H9 (cell line): ENCODE measurements at regions not wholly inside any gene's neighbourhood (a gene's known extent, or its start where the extent isn't known, plus 50 kb on each side); places are given as distances from the start of the nearest gene placed in this dataset.

ENCODE experiments used
- DNase-seq: peaks from one replicate; pipeline ENCODE4 v3.0.0-alpha.2; 2017
- H2AFZ ChIP-seq: one replicate; pipeline ENCODE4 v1.6.1; 2013; ENCODE audit warnings: mild to moderate bottlenecking, low read length, control low read depth, moderate library complexity
- H2AK5ac ChIP-seq: 2 replicates; pipeline ENCODE4 v1.6.1; 2013; ENCODE audit warnings: low read length, control low read depth, mixed read lengths; ENCODE audit not compliant: insufficient read length
- H2BK120ac ChIP-seq: one replicate; pipeline ENCODE4 v1.6.1; 2013; ENCODE audit warnings: low read depth, mild to moderate bottlenecking, low read length, control low read depth, inconsistent platforms; ENCODE audit not compliant: poor library complexity, severe bottlenecking
- H2BK12ac ChIP-seq: 2 replicates; pipeline ENCODE4 v1.6.1; 2013; ENCODE audit warnings: low read length, control low read depth, mixed read lengths, low read depth; ENCODE audit not compliant: insufficient read length
- H2BK15ac ChIP-seq: 2 replicates; pipeline ENCODE4 v1.6.1; 2013; ENCODE audit warnings: low read depth, low read length, control low read depth
- H2BK20ac ChIP-seq: one replicate; pipeline ENCODE4 v1.6.1; 2013; ENCODE audit warnings: low read depth, mild to moderate bottlenecking, low read length, control low read depth, inconsistent platforms; ENCODE audit not compliant: poor library complexity, severe bottlenecking
- H2BK5ac ChIP-seq: 2 replicates; pipeline ENCODE4 v1.6.1; 2013; ENCODE audit warnings: low read length, control low read depth, mixed read lengths; ENCODE audit not compliant: insufficient read length
- H3K14ac ChIP-seq: 2 replicates; pipeline ENCODE4 v1.6.1; 2013; ENCODE audit warnings: low read length, control low read depth; ENCODE audit not compliant: insufficient read depth
- H3K18ac ChIP-seq: 2 replicates; pipeline ENCODE4 v1.6.1; 2013; ENCODE audit warnings: low read depth, mild to moderate bottlenecking, mixed read lengths, low read length, control low read depth; ENCODE audit not compliant: insufficient read length
- H3K23ac ChIP-seq: 2 replicates; pipeline ENCODE4 v1.6.1; 2013; ENCODE audit warnings: low read length, control low read depth, mixed read lengths, low read depth; ENCODE audit not compliant: insufficient read length
- H3K23me2 ChIP-seq: 2 replicates; pipeline ENCODE4 v1.6.1; 2013; ENCODE audit warnings: low read depth, mild to moderate bottlenecking, mixed read lengths, low read length, control low read depth; ENCODE audit not compliant: insufficient read length, poor library complexity, severe bottlenecking
- H3K27ac ChIP-seq: 2 replicates; pipeline ENCODE4 v1.5.1; 2013; ENCODE audit warnings: low read length, control low read depth, mixed read lengths, low read depth; ENCODE audit not compliant: insufficient read length
- H3K27me3 ChIP-seq: 2 replicates; pipeline ENCODE4 v1.6.1; 2013; ENCODE audit warnings: low read length, control low read depth, inconsistent platforms; ENCODE audit not compliant: insufficient read depth
- H3K4ac ChIP-seq: 2 replicates; pipeline ENCODE4 v1.6.1; 2013; ENCODE audit warnings: low read depth, mild to moderate bottlenecking, control low read depth, inconsistent platforms, low read length, moderate library complexity
- H3K4me1 ChIP-seq: 2 replicates; pipeline ENCODE4 v1.6.1; 2013; ENCODE audit warnings: low read length, control low read depth, inconsistent platforms; ENCODE audit not compliant: insufficient read depth
- H3K4me2 ChIP-seq: 2 replicates; pipeline ENCODE4 v1.6.1; 2013; ENCODE audit warnings: low read length, control low read depth, mixed read lengths; ENCODE audit not compliant: insufficient read length, insufficient read depth
- H3K56ac ChIP-seq: 2 replicates; pipeline ENCODE4 v1.6.1; 2013; ENCODE audit warnings: low read depth, mild to moderate bottlenecking, mixed read lengths, low read length, control low read depth; ENCODE audit not compliant: insufficient read length
- H3K79me1 ChIP-seq: 2 replicates; pipeline ENCODE4 v1.6.1; 2013; ENCODE audit warnings: low read depth, mild to moderate bottlenecking, moderate library complexity, low read length, control low read depth, inconsistent platforms; ENCODE audit not compliant: insufficient read depth, poor library complexity, severe bottlenecking
- H3K79me2 ChIP-seq: 2 replicates; pipeline ENCODE4 v1.6.1; 2013; ENCODE audit warnings: low read length, control low read depth, inconsistent platforms; ENCODE audit not compliant: insufficient read depth
- H3K9ac ChIP-seq: 2 replicates; pipeline ENCODE4 v1.6.1; 2013; ENCODE audit warnings: low read length, control low read depth, mixed read lengths; ENCODE audit not compliant: insufficient read length; ENCODE audit errors: extremely low read depth
- H3K9me3 ChIP-seq: one replicate; pipeline ENCODE4 v1.6.1; 2013; ENCODE audit warnings: low read depth, low read length, inconsistent platforms; ENCODE audit not compliant: control insufficient read depth
- H3T11ph ChIP-seq: one replicate; pipeline ENCODE4 v1.6.1; 2013; ENCODE audit warnings: mild to moderate bottlenecking, low read length, control low read depth, inconsistent platforms
- H4K20me1 ChIP-seq: one replicate; pipeline ENCODE4 v1.6.1; 2013; ENCODE audit not compliant: control insufficient read depth, insufficient read length, insufficient read depth
- H4K5ac ChIP-seq: 2 replicates; pipeline ENCODE4 v1.6.1; 2013; ENCODE audit warnings: low read depth, mild to moderate bottlenecking, mixed read lengths, low read length, control low read depth; ENCODE audit not compliant: insufficient read length
- H4K8ac ChIP-seq: replicated peaks from 2 replicates; pipeline ENCODE4 v1.6.1; 2013; ENCODE audit warnings: low read length, control low read depth, mixed read lengths, low read depth; ENCODE audit not compliant: insufficient read length
- H4K91ac ChIP-seq: 2 replicates; pipeline ENCODE4 v1.6.1; 2013; ENCODE audit warnings: low read depth, mild to moderate bottlenecking, moderate library complexity, mixed read lengths, low read length, control low read depth; ENCODE audit not compliant: insufficient read length
- H3K27ac Mint-ChIP-seq, 3 experiments: 2 replicates in 2 of 3; 3 replicates in 1 of 3; pipeline ENCODE4 v1.8.0; 2020 to 2021; ENCODE audit warnings: mixed read lengths in 3 of 3, mild to moderate bottlenecking in 1 of 3, moderate library complexity in 1 of 3
- H3K27me3 Mint-ChIP-seq: 2 replicates; pipeline ENCODE4 v1.8.0; 2021; ENCODE audit warnings: low read depth, mild to moderate bottlenecking, moderate library complexity, mixed read lengths
- H3K36me3 Mint-ChIP-seq, 3 experiments: 2 replicates in 2 of 3; 3 replicates in 1 of 3; pipeline ENCODE4 v1.8.0; 2020 to 2021; ENCODE audit warnings: low read depth in 3 of 3, mixed read lengths in 3 of 3; ENCODE audit not compliant: insufficient read depth in 1 of 3
- H3K4me1 Mint-ChIP-seq, 2 experiments: 2 replicates each; pipeline ENCODE4 v1.8.0; 2020; ENCODE audit warnings: mixed read lengths in 2 of 2
- H3K4me3 Mint-ChIP-seq, 2 experiments: 2 replicates in 1 of 2; 3 replicates in 1 of 2; pipeline ENCODE4 v1.8.0; 2020 to 2021; ENCODE audit warnings: mild to moderate bottlenecking in 2 of 2, mixed read lengths in 2 of 2, moderate library complexity in 1 of 2
- H3K9me3 Mint-ChIP-seq, 2 experiments: 2 replicates in 1 of 2; 3 replicates in 1 of 2; pipeline ENCODE4 v1.8.0; 2020; ENCODE audit warnings: mild to moderate bottlenecking in 2 of 2, mixed read lengths in 2 of 2, moderate library complexity in 1 of 2
- CTCF ChIP-seq: fragments of 200-600 bp; sonication (generic); conservative IDR thresholded peaks from 3 replicates; pipeline ENCODE4 v1.8.0; 2021; ENCODE audit warnings: antibody characterized with exemption, mild to moderate bottlenecking
- WGBS: extraction: QIAGEN DNeasy Blood & Tissue Kit; methylation state at CpG from one replicate; pipeline ENCODE4 v1.1.7; 2013; ENCODE audit warnings: missing lambda C conversion rate, low lambda C conversion rate, mixed read lengths; ENCODE audit not compliant: insufficient read length; ENCODE audit errors: extremely low coverage; 5-methylcytosine and 5-hydroxymethylcytosine counted together

- H4K91ac ChIP-seq: no peak overlapping the region
- H3K27me3 ChIP-seq: no peaks in the 10 kb centered on the region
- H3K56ac ChIP-seq: no peak overlapping the region
- no peak for TF ChIP-seq CTCF
- H4K5ac ChIP-seq: no peak overlapping the region
- no peak overlapping the region for H2AFZ ChIP-seq
- H2BK15ac ChIP-seq: no peak overlapping the region
- H4K20me1 ChIP-seq: no peaks in the 10 kb centered on the region
- no peak overlapping the region for H3K14ac ChIP-seq
- H3K4ac ChIP-seq: no peak overlapping the region
- H3K23ac ChIP-seq: no peak overlapping the region
- no peak overlapping the region for H2BK5ac ChIP-seq
- no peak overlapping the region for H3K9ac ChIP-seq
- no peaks in the 10 kb centered on the region for H3K79me1 ChIP-seq
- no peak overlapping the region for H4K8ac ChIP-seq
- H3K79me2 ChIP-seq: no peaks in the 10 kb centered on the region
- H3K27ac ChIP-seq: no peak overlapping the region
- Mint-ChIP-seq H3K36me3 (peaks cover 0 to 4% (median 0%) of the 10 kb centered on the region in 3 experiments; a peak in 3 of 7 replicates), H3K4me3 (no peak overlapping the region), H3K27ac (no peak overlapping the region), H3K4me1 (peaks cover 5 to 13% of the 10 kb centered on the region in 2 experiments; a peak in 3 of 4 replicates), H3K9me3 (peaks cover 3 to 8% of the 10 kb centered on the region in 2 experiments; a peak in 4 of 5 replicates), H3K27me3 (peaks cover 2% of the 10 kb centered on the region; the same call in 1 of the 2 replicates)
- WGBS: no CpG with 5 or more reads among the region's 8 CpGs
- DNase-seq: no peak
- H2BK12ac ChIP-seq: no peak overlapping the region
- no peak overlapping the region for H2AK5ac ChIP-seq
- H2BK20ac ChIP-seq: no peak overlapping the region
- H3T11ph ChIP-seq: no peak overlapping the region
- no peak overlapping the region for H2BK120ac ChIP-seq
- no peaks in the 10 kb centered on the region for H3K9me3 ChIP-seq
- H3K4me2 ChIP-seq: no peak overlapping the region
- no peak overlapping the region for H3K18ac ChIP-seq
- H3K23me2 ChIP-seq: no peaks in the 10 kb centered on the region
- H3K4me1 ChIP-seq: no peaks in the 10 kb centered on the region
These were observed 81.7 kb upstream of the PGBD5 start for GRCh38 chr1:230507666-230508402.
